Superior temporal gyrus (tissue), 1 donor: ENCODE measurements at regions not wholly inside any gene's neighbourhood (a gene's known extent, or its start where the extent isn't known, plus 50 kb on each side); places are given as distances from the start of the nearest gene placed in this dataset.

Source experiments
- DNase-seq: peaks from one replicate; pipeline ENCODE4 v3.0.0-alpha.2; 2016; ENCODE audit errors: extremely low spot score

- DNase-seq, result no peak
These were observed 366.8 kb downstream of the FAM170A start for GRCh38 chr5:119996128-119996527.

- DNase-seq, result no peak
These were observed 378.2 kb downstream of the FAM170A start for GRCh38 chr5:120007598-120007997.

GRCh38 chr5:120012431-120012830, 383.1 kb downstream of the FAM170A start:
- DNase-seq, result no peak

GRCh38 chr5:120014535-120014934, 385.2 kb downstream of the FAM170A start:
- DNase-seq, result no peak

GRCh38 chr5:120016717-120017382, 387.5 kb downstream of the FAM170A start:
- no peak for DNase-seq

- no peak for DNase-seq
These were observed 388.2 kb downstream of the FAM170A start for GRCh38 chr5:120017513-120017912.

GRCh38 chr5:120035181-120035580, 405.8 kb downstream of the FAM170A start:
- DNase-seq, result no peak

GRCh38 chr5:120035815-120036577, 406.6 kb downstream of the FAM170A start:
- DNase-seq, result no peak

GRCh38 chr5:120037451-120037850, 408.1 kb downstream of the FAM170A start:
- no peak for DNase-seq

- DNase-seq, result no peak
These were observed 409.8 kb downstream of the FAM170A start for GRCh38 chr5:120039111-120039510.

- no peak for DNase-seq
These were observed 414.1 kb downstream of the FAM170A start for GRCh38 chr5:120043431-120043830.

GRCh38 chr5:120052916-120053828, 410.9 kb upstream of the PRR16 start:
- no peak for DNase-seq

GRCh38 chr5:120053841-120054240, 410.3 kb upstream of the PRR16 start:
- DNase-seq, result no peak

- DNase-seq, result no peak
These were observed 408.2 kb upstream of the PRR16 start for GRCh38 chr5:120055858-120056257.

- no peak for DNase-seq
These were observed 401.6 kb upstream of the PRR16 start for GRCh38 chr5:120062515-120062917.

GRCh38 chr5:120072068-120072761, 391.9 kb upstream of the PRR16 start:
- no peak for DNase-seq

GRCh38 chr5:120073722-120074121, 390.4 kb upstream of the PRR16 start:
- DNase-seq, result no peak

- DNase-seq, result no peak
These were observed 383.3 kb upstream of the PRR16 start for GRCh38 chr5:120080781-120081180.

GRCh38 chr5:120082316-120083068, 381.6 kb upstream of the PRR16 start:
- DNase-seq, result no peak

GRCh38 chr5:120083851-120084542, 380.1 kb upstream of the PRR16 start:
- no peak for DNase-seq

- DNase-seq, result no peak
These were observed 379.6 kb upstream of the PRR16 start for GRCh38 chr5:120084543-120084870.
